SK-N-SH treated with all-trans-retinoic acid at 6 μM for 48 hours (cell line): ENCODE measurements at regions not wholly inside any gene's neighbourhood (a gene's known extent, or its start where the extent isn't known, plus 50 kb on each side); places are given as distances from the start of the nearest gene placed in this dataset.

Experiments
- ESRRG ChIP-seq: fragments of 250-450 bp; sonication (Bioruptor Pico); IDR thresholded peaks from 2 replicates; pipeline ENCODE4 v1.6.1; 2021; ENCODE audit warnings: mild to moderate bottlenecking
- GLIS3 ChIP-seq: fragments of 250-450 bp; sonication (Bioruptor Pico); IDR thresholded peaks from 2 replicates; pipeline ENCODE4 v1.5.0; 2020; ENCODE audit warnings: mild to moderate bottlenecking, moderate library complexity
- OSR1 ChIP-seq: fragments of 250-450 bp; sonication (Bioruptor Pico); IDR thresholded peaks from 2 replicates; pipeline ENCODE4 v1.8.0; 2022; ENCODE audit warnings: moderate library complexity, mild to moderate bottlenecking, inconsistent platforms
- PATZ1 ChIP-seq: fragments of 250-450 bp; sonication (Bioruptor Pico); IDR thresholded peaks from 2 replicates; pipeline ENCODE4 v1.8.0; 2020; ENCODE audit warnings: mild to moderate bottlenecking, moderate library complexity, borderline replicate concordance
- TOX ChIP-seq: fragments of 250-450 bp; sonication (Bioruptor Pico); IDR thresholded peaks from 2 replicates; pipeline ENCODE4 v1.8.0; 2021; ENCODE audit warnings: mild to moderate bottlenecking, moderate library complexity, borderline replicate concordance
- ZNF70 ChIP-seq: fragments of 450-650 bp; formaldehyde crosslinking; IDR thresholded peaks from 2 replicates; pipeline ENCODE4 v1.5.0; 2020; ENCODE audit warnings: mild to moderate bottlenecking, moderate library complexity

GRCh38 chr11:98772893-98773292 is 247.9 kb upstream of the CNTN5 start:
- TF ChIP-seq TOX (CRISPR knock-in tag), result no peak
- no peak for TF ChIP-seq ZNF70
- TF ChIP-seq PATZ1 (CRISPR knock-in tag), result no peak
- TF ChIP-seq ESRRG, result no peak
- no peak for TF ChIP-seq OSR1 (CRISPR knock-in tag)
- no peak for TF ChIP-seq GLIS3 (CRISPR knock-in tag)
